HG02970 (cell line): ENCODE measurements at regions not wholly inside any gene's neighbourhood (a gene's known extent, or its start where the extent isn't known, plus 50 kb on each side); places are given as distances from the start of the nearest gene placed in this dataset.

Experiments used
- ATAC-seq: cut with Tn5 transposase; IDR thresholded peaks from one replicate; pipeline ENCODE4 v1.9.1; 2021; ENCODE audit warnings: mild to moderate bottlenecking, moderate library complexity, moderate number of reproducible peaks; ENCODE audit not compliant: unreplicated experiment, low FRiP score

DNA sequence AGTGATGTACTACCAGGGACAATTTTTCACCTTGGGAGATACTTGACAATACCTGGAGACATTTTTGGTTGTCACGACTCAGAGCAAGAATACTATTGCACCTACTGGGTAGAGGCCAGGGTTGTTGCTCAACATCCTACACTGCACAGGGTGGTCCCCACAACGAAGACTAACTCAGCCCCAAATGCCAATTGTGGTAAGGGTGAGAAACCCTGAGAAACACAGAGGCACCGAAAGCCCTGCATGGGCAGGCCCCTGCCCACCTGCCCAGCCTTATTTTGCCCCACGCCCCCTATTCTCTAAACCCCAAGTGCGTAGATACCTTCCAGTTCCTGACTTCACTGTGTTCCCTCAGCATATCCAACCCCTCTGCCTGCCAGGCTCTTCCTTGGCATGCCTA, 163.1 kb upstream of the PKDCC start:
- ATAC-seq: no peak

DNA sequence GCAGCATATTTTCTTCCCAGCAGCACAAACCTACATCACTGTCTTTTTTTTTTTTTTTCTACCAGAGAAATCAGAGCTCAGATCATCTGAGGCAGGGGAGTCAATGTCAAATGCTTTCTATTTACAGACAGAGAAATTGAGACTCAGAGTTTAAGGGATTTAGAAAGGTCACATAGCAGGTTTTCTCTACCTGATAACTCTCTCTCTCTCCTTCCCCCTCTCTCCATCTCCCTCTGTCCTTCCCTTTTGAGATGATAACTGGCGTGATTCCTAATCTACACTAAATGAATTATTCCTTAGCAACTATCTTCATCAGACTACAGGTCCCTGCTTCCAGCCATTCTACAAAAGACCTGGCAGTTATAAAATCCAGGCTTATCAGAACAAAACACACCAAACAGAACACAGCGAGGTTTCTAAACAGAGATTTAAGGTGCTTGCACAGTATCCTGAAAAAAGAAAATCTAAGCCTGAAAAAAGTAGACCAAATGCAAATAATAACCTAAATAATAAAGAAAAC, 161.6 kb upstream of the PKDCC start:
- no peak for ATAC-seq

DNA sequence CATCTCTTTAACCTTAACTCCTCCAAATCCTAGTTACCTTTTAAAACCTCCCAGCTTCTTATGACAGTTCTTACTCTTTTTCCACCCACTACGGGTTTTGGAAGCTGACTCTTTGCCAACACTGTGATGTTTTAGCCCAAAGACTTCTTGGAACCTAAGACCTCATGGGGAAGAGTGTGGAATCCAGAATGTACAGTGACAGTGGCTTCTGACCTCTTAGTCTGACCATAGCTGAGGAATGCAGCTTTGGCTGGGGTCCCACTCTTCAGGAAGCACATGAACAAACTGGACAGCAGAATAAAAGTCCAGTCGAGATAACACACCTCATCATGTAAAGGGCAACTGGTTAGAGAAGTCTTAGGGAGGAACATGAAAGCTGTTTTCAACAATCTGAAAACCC, 161.1 kb upstream of the PKDCC start:
- ATAC-seq: no peak

DNA sequence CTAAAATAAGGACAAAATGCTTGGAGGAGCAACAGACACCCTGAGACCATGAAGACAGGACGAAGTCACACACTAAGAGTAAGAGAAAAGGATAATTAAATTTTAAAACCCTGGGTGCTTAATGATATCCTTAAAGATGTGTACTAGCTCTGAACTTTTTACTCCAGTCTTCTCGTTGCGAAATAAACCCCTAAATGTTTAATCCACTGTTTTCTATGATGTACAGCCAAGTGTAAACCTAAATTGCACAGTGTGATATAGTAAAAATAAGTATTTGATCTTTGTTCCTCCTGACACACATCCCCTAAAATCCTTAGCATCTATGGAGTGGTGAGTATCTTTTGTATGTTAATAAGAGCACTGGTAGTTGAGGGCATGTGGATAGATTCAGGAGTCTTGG, 157.5 kb upstream of the PKDCC start:
- ATAC-seq: no peak

DNA sequence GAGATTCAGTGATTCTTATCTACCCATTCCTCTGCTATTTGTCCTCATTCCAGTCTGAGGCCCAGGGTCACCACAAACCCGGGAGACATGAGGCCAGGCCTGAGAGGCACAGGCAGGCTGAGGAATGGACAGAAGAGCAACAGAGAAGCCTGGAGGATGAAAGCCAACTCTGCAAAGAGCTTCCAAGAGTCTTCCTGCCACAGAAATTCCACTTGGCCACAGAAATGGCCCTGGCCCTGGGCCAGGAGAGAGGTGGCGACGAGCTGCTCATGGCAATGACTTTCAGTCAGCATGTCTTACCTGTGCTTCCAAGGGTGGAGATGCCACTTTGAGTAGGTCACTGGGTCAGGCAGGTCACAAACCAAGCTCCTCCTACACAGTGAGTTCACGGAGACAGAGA, 155.3 kb upstream of the PKDCC start:
- no peak for ATAC-seq

DNA sequence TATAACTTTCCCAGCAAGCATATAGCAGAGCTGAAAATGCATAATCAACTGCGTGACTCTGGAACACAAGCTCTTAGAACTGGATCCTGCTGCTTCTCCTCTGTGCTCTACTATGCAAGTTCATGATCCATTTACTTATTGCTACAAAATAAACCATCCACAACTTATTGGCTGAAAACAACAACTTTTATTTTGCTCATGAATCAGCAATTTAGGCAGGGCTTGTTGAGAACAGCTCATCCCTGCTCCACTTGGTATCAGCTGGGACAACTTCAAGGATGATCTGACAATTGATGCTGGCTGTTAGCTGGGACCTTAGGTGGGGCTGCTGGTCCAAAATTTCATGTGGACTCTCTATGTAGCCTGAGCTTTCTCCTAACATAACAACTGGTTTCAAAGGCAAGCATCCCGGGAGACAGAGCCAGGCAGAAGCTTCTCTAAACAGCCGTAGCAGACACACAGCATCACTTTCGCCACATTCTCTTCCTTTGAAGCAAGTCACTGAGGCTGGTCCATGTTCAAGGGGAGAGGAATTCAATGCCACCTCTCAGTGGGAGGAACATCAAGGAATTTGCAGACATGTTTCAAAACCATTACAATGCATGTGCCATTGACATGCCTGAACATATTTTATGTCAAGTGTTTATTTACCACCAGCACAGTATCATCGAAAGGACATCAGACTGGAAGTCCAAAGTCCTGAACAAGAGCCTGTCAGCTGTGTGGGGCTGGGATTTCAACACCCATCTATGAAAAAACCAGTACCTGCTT, 153.1 kb upstream of the PKDCC start:
- no peak for ATAC-seq

DNA sequence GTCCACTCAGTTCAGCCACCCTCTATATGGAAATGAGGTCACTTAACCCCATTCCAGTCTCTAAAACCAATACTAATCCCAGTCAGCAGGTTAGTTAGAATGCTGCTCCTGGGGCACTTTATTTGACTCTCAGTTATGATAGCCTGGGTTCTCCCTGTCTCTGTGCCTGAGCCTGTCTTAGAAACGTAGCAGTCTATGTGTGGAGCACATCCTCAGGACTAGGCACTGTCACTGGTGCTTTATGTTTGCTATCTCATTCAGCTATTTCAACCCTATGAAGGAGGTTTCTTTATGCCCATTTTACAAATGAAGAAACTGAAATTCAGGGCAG, 152.5 kb upstream of the PKDCC start:
- ATAC-seq: no peak

DNA sequence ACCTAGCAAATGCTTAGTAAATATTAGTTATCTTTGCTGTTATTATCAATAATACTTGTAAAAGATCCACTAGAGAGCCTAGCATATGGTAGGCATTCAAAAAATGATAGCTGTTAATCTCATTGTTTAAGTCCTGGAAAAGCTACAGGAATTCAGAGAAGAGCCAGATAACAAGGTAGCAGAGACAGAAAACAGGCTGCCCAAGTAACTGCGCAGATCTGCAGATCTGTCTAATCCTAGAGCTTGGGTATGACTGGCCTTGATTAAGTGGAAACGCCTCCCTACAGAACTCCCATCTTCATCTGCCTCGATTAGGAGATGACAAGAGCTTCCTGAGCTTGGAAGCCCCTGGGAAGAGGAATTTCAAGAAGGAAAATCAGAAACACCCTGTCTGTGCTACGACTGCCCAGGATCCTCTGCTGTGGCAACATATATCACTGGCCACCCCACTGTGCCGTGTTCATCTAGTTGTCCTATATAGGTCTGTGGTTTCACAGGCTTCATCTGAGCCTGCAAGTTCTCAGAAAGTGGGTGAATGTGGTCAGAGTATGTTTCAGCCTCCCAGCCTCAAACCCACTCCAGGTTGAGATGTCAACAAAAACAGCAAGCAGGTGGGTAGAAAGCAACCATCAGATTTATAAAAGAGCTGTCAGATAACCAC, 151.5 kb upstream of the PKDCC start:
- ATAC-seq: no peak

DNA sequence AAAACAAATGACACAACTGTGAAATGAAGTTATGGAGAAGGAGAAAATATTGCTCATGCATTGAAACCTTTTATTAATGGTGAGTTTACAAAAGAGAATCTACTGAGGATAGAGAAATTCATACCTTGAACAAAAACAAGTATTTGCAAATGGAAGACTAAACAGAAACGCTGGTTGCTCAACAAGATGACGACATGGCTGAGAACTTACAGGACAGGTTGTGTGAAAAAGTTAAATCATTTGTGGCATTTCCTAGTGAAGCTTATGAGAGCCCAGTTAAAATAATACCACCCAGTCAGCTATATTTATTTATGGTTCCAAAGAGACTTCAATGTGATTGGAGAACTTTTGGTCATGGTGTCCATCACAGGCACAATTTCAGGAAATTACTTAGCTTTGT, 148.6 kb upstream of the PKDCC start:
- ATAC-seq: no peak

DNA sequence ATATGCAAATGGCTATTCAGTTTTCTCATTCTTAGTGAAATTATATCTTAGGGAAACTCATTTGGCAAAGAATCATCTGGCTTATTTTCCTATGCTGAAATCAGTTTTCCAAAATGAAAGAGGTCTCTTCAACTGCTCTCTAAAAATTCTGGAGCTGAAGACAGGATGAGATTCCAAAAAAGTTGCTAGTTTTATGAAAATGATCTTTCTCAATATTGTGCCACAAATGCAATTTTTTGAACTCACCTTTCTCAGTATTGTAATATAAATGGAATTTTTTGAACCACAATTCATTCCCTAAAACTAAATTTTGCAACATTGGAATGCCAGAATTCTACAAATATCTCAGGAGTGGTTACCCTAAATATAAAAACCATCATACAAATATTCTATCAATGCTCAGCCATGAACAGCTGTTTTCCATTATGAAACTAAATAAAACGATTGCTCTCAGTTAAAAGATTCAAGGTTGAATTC, 147.7 kb upstream of the PKDCC start:
- no peak for ATAC-seq

DNA sequence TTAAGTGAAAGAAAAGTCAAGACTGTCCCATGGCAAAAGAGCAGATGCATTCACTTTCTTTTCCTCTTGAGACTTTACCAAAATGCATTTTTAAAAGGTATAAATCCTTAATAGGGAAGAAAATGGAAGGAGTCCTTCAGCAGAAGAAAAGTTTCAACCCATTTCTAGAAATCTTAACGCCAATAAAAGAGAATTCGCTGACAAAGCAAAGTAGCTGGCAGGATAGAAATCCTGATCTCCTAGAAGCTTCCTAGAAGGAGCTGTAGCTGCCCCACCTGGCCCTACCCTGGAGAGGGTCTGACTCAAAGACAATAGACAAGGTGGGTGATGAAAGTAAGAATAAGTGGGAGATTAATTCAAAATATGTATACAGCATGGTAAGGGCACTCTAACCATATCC, 144.9 kb upstream of the PKDCC start:
- ATAC-seq: no peak

DNA sequence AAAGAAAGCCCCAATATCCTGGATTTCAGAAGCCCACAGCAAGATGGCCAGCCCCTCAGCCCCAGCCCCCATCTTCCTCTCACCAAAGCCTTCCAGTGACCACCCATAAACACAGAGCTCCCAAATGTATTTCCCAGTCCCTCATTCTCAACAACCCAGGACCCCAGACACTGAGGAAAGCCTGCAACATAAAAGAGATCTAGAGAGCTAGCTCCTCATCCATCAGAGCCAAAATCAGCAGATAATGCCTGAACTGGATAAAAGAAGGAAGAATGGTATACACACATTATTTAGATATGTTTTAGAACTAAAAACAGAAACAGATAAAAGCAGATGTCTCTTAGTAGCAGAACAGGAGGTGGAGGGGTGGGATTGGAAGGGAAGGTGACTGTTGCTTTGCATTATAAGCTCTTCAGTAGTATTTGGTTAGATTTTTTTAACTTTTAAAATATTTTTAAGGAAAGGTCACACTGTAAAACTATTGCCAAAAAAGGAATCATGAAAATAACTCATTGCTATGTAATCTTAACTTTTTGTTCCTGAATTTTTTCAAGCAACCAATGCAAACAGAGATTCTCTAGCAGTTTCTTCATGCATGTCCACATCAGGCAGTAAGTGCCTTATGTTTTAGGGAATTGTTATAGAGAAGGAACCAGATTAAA, 144.2 kb upstream of the PKDCC start:
- ATAC-seq: no peak

DNA sequence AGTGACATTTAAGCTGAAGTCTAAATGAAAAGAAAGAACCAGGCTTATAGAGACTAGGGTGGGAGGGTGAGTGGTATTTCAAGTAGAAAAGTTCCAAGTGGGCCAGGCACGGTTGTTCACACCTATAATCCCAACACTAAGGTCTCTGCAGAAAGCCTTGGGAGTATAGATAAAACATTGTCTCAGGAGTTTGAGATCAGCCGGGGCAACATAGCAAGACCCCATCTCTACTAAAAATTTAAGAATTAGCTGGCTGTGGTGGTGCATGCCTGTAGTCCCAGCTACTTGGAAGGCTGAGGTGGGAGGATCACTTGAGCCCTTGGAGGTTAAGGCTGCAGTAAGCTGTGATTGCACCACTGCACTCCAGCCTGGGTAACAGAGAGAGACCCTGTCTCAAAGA, 143.4 kb upstream of the PKDCC start:
- ATAC-seq: no peak

DNA sequence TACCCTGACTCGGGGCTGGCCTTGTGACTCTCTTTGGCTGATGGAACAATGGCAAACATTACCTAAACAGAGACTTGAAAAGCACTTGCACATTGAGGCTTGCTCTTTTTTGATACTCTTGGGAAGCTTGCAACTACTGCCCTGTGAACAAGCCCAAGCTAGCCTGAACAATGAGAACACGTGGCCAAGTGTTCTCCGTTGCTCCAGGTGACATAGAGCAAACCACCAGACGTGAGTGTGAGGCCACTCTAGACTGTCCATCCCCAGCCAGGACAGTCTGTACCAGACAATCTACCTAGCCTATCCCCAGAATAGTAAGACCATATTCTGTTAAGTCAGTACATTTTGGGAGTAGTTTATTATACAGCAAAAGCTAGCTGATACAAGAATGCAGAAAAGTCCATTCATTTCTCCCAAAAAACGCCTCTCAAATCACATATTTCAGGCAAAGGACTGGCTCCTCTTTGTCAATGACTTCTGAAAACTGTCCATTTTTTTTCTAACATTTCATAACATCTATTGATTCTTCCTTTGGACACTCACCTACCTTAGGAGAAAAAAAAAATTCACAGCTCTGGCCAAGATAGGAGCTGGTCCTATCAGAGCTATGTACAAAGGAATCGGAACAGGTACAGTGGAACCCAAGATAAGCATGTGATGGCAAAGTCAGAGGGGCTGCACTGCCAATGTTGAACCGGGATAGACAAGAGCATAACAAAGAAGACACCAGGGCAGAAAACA, 142.1 kb upstream of the PKDCC start:
- ATAC-seq: no peak

DNA sequence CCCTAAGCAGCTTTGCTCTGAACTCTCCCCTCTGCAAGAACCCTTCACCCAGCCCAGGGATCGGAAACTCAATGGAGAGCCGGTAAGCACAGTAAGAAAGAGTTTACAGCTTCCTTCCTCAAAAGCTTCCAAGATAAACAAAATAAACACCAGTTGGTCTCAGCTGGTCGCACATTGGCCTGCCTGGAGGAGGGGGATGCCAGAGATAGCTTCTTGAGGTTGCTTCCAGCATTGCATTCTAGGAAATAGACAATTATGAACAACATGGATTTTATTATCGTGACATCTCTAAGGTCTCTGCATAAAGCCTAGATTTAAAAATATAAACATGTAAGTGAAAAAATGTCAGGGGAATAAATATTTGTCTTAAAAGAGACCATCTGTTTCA, 141.5 kb upstream of the PKDCC start:
- ATAC-seq: no peak

DNA sequence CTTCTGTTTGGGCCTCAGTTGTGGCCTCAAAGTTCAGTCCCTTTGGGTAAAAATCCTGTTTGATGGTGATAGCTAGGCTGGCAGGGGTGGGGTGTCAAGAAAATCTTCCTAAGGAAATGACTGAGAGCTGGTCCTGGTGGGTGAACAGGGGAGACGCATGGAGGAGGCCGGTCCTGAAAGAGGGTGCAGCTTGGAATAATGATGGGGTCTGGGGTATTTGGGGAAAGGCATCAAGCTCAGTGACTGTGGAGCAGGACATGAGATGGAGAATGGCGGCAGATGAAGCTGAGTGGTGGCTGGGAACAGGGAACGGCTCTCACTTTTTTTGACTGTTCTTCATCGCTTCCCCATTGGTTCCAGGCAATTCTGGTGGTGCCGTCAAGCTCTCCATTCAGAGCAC, 140.7 kb upstream of the PKDCC start:
- no peak for ATAC-seq

DNA sequence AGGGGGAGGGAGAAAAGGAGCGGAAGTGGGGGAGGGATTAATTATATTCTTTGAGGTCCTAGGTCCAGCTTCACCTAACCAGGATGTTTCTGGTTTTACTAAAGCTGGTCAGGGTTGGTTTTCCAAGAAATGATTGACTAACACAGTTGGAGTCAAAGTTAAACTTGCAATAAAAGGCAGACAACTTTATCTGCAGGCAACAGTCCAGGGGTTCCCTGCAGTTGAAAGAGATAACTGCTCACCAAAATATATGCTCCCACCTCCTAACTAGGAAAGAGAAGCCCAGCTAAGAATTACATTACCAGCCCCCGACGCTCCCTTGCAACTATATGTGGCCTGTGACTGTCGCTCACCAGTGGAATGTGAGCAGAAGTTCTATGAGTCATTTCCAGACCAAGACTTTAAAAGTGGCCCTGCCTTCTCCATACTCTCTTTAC, 140.0 kb upstream of the PKDCC start:
- no peak for ATAC-seq

DNA sequence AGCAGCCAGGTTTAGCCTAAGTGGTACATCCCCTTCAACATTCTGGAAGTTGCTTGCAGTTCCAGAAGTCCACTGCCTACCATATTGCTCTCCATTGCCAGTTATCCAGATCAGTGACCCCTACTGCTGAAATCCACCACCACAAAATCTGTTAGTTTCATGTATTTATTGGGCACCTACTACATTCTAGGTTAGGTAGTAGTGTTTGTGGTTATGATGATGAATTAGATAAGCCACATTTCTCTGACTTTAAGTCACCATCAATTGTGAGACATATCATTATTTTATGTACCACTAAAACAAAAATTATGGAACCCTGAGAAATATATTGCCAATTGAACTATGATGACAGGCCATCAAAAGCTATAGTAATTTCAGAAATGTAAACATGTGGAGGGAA, 139.5 kb upstream of the PKDCC start:
- ATAC-seq: no peak

DNA sequence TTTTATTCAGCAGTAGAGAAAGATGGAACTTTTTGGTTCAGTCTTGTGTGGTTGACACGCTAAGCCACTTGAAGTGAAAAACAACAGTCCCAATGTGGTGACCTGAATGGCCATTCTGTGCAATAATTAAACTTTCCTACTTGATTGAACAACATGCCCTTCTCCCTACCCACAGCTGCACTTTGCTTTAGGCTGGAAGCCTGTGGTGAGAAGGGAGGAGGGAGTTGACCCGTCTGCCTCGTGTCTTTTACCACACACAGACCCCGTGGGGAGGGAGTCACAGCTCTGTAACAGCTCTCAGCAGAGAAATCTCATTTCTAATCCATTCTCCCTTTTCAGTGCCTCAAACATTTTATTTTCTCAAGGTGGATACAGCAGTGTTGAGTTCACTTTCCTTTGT, 138.2 kb upstream of the PKDCC start:
- no peak for ATAC-seq

DNA sequence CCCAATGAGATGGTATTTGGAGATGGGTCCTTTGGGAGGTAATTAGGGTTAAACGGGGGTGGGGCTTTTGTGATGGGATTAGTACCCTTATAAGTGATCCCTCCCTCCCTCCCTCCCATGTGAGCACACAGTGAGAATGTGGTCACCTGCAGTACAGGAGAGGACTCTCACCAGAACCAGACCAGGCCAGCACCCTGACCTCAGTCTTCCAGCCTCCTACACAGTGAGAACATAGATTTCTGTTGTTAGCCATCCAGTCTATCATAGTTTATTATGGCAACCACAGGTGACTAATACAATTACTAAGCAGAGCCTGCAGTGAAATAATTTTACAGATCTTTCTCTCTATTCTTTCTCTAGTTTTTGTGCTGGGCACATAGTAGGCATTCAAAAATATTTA, 137.7 kb upstream of the PKDCC start:
- no peak for ATAC-seq

DNA sequence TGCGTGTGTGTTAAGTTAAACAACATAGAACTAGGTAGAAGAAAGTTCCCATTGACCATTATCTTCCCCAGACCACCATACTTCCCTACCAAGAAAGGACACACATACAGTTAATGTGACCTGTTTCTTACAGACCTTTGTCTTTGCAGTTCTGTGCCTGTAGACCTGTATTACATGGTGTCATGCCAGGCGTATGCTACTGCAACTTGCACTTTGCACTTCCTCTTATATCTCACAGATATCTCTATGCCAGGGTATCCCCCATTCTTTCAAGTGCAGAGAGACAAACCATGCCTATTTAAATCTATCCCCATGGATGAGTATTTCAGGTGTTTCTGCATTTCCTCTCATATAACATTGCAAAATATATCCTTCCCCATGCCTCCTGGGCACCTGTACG, 136.8 kb upstream of the PKDCC start:
- ATAC-seq: no peak
